ENCODE measurements at regions not wholly inside any gene's neighbourhood (a gene's known extent, or its start where the extent isn't known, plus 50 kb on each side); places are given as distances from the start of the nearest gene placed in this dataset.

GRCh38 chr3:170760174-170760526, 109.8 kb downstream of the RPL22L1 start:
- DNase-seq (ENCODE audit: missing footprints) (no peak), ATAC-seq (no peak)
- intact Hi-C loops (cut with DNase I) = no loop called here

DNA sequence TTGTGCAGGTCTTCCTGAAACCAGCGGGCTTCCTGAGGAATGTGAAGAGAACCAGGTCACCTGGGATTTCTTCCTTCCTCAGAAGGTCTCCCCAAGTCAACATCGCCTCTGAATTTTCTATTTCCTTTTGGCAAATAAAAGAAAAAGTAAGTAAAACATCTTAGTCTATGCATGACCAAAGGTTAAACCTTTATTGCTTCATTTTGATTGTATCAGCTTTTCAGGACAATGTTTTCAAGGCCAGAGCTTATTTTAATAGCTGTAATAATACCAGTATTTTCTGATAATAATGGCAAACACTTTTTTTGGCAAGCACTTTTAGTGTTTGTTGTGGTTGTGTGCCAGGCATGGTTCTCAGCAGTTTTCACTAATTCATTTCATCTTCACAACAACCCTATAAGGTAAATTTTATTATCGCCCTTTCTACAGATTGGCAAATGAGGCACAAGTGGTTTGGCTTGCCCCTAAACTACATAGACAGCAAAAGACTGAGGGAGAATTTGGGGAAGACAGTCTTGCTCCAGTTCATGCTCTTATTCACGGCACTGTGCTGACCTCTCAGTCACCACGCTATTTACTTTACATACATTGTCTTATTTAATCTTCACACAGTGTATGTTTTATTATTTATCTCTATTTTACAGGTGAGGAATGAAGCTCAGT, 110.4 kb downstream of the RPL22L1 start:
- DNase-seq (ENCODE audit: missing footprints) = no peak
- ATAC-seq = no peak
- intact Hi-C loops (cut with DNase I) = no loop called here

GRCh38 chr3:170757038-170757437, 113.0 kb downstream of the RPL22L1 start:
- intact Hi-C loops (cut with DNase I) = no loop called here
- DNase-seq (ENCODE audit: missing footprints) (no peak), ATAC-seq (no peak)

DNA sequence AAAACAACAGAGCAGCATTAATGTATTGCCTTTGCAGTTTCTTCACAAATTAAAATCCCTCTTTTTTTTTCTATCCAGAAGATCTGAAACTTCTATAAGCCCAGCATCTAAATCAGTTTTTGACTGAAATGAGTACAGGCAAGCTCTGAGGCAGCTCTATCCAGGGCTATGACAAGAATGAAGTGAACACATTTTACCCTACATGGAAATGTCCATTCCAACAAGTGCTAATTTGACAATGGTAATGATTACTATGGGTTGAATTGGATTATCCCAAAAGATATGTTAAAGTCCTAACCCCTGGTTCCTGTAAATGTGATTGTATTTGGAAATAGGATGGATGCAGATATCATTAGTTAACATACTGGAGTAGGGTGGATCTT, 115.7 kb downstream of the RPL22L1 start:
- no peak for DNase-seq (ENCODE audit: missing footprints)
- no peak for ATAC-seq
- intact Hi-C loops (cut with DNase I) = no loop called here

DNA sequence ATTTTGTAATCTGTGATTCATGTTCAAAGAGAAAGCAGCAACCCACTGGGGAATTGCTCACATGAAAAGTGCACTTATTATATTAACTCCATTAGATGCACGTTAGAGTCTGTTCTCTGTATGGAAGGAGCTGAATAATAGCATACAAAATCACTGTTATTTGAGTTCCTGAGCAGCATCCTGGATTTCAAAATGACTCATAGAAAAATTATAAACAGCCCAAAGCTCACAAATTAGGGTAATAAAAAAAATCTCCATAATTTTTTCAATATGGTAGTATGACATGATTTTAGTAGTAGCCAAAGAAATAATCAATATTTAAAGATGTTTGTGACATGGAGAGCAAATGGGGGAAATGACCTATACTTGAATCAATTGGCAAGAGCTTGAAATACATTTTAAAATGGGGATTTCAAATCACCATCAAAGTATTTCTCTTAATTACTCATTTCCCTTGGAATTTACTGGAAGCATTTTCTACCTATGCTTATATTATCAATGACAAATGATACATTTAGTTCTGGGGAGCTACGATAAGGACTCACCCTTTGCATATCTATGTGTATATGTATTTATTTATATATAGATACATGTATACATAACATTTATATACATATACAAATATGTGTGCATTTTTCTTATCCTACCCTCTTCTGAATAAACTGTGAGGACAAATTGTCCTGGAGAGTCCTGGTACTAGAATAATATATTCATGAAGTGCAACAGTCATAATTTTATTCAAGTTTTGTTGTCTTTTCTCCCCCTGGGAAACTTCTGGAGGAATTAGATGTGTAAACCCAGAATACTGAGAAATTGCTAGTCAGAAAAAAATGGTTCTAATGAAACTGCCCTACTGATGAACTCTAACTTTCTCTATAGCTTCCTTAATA, 116.3 kb downstream of the RPL22L1 start:
- intact Hi-C loops (cut with DNase I) = no loop called here

GRCh38 chr3:170752571-170753155, 117.3 kb downstream of the RPL22L1 start:
- intact Hi-C loops (cut with DNase I) = no loop called here
- ATAC-seq = no peak
- DNase-seq (ENCODE audit: missing footprints) = no peak

More for the DNA sequence above, 116.3 kb downstream of the RPL22L1 start:
- no peak for ATAC-seq
- no peak for DNase-seq (ENCODE audit: missing footprints)

GRCh38 chr3:170751899-170752293, 118.1 kb downstream of the RPL22L1 start:
- DNase-seq (ENCODE audit: missing footprints) (no peak), ATAC-seq (peak; percentile 20)
- intact Hi-C loops (cut with DNase I) = no loop called here

- ATAC-seq (peak; percentile 70), DNase-seq (ENCODE audit: missing footprints) (peak; percentile 57)
- intact Hi-C loops (cut with DNase I) = no loop called here
Observed at GRCh38 chr3:170751083-170751898, 118.7 kb downstream of the RPL22L1 start.

GRCh38 chr3:170750478-170750830, 119.5 kb downstream of the RPL22L1 start:
- ATAC-seq (no peak), DNase-seq (ENCODE audit: missing footprints) (no peak)
- intact Hi-C loops (cut with DNase I) = no loop called here

- ATAC-seq = no peak
- intact Hi-C loops (cut with DNase I) = no loop called here
- no peak for DNase-seq (ENCODE audit: missing footprints)
Observed at GRCh38 chr3:170749765-170750477, 120.1 kb downstream of the RPL22L1 start.

- DNase-seq (ENCODE audit: missing footprints) = no peak
- intact Hi-C loops (cut with DNase I) = no loop called here
- ATAC-seq = no peak
Observed at GRCh38 chr3:170749185-170749584, 120.8 kb downstream of the RPL22L1 start.

- intact Hi-C loops (cut with DNase I) = no loop called here
- DNase-seq (ENCODE audit: missing footprints) = no peak
- ATAC-seq = no peak
Observed at GRCh38 chr3:170746175-170746942, 123.6 kb downstream of the RPL22L1 start.

- DNase-seq (ENCODE audit: missing footprints) (no peak), ATAC-seq (no peak)
- intact Hi-C loops (cut with DNase I) = no loop called here
Observed at GRCh38 chr3:170745211-170745718, 124.7 kb downstream of the RPL22L1 start.

DNA sequence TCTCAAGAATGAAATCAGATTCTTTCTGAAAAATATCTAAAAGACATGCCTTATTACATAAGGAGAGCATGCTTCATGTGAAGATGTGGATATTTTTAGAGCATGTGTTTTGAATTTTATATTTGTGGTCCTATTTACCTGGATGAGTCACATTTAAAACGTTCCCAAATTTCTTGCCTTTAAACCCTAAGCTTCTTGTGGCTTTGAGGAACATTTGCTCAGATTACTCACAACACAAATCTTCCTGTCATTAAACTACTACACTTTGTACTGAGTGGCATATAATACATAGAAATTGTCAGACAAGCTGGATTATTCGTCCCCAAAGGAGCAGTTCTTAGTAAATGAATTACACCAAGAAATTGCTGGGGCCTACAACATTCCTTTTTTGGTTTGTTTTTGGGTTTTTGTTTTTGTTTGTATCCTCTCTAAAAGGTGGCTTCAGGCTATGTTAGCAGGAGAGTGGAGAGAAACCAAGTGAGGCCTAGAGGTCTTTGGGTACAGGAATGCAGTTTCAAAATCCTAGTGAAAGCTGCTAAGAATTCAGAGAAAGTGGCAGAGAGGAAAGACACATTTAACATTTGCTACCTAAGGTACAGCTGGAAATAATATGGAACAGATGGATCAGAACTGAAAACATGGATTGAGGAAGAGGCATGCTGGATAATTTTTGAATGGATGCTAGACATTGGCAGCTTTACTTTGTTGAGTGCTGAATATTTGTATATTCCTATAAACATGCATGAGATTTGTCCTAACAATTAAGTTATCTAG, 128.1 kb downstream of the RPL22L1 start:
- DNase-seq (ENCODE audit: missing footprints) (no peak), ATAC-seq (no peak)
- intact Hi-C loops (cut with DNase I) = no loop called here

DNA sequence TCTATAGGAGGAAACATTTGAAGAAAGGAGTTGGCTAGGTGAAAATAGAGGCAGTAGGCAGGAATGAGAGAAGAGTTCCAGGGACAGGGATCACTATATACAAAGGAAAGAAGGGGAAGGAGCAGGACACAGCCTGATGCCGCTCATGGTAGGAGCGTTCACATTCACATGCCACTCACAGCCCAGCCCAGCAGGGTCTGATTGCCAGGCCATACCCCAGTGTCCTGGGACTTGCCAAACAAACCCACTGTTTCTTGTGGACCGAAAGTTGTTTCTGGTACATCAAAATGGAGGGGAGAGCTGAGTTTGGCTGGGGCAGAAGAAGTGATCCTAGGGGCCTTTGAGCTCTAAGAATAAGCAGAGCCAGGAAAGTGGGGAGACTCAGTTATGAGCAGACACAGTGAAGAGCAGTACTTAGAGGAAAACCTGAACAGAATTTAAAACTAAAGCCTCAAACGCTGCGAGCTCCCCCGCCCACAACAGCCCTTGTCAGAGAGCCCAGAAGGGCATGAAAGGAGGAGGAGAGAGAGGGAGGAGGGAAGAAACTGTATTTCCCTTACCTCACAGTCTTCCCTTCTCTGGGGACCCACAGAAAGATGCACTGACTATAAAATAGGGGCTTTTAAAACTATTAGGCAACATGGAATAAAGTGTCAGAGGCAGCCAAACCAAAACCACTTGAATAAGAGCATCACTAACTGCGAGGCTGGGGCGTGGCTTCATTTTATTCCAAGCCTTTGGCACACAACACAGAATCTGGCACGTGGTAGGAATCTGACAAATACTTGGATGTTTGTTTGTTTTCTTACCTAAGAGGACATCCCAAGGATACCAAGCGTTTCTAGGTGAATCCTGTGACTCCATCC, 129.0 kb downstream of the RPL22L1 start:
- intact Hi-C loops (cut with DNase I) = no loop called here
- peak; percentile 83 for ATAC-seq
- DNase-seq (ENCODE audit: missing footprints) = peak; percentile 68

DNA sequence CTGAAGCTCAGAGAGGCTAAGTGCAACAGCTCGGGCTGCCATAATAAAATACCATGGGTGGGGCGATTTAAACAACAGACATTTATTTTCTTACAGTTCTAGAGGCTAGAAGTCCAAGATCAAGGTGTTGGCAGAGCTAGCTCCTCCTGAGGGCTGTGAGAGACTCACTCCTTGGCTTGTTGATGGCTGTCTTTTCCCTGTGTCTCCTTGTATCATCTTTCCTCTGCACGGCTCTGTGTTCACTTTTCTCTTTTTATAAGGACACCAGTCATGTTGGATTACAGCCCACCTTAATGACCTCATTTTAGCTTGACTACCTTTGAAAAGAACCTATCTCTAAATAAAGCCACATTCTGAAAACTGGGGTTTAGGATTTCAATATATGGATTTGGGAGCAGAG, 129.7 kb downstream of the RPL22L1 start:
- intact Hi-C loops (cut with DNase I) = no loop called here
- DNase-seq (ENCODE audit: missing footprints) = no peak
- ATAC-seq = no peak
